GM19035 (cell line): ENCODE measurements at regions not wholly inside any gene's neighbourhood (a gene's known extent, or its start where the extent isn't known, plus 50 kb on each side); places are given as distances from the start of the nearest gene placed in this dataset.
A peak's percentile ranks its signal among the peaks of the same experiment; 100 is the strongest.

ENCODE experiments used
- ATAC-seq: cut with Tn5 transposase; IDR thresholded peaks from one replicate; pipeline ENCODE4 v1.9.1; 2021; ENCODE audit not compliant: unreplicated experiment

DNA sequence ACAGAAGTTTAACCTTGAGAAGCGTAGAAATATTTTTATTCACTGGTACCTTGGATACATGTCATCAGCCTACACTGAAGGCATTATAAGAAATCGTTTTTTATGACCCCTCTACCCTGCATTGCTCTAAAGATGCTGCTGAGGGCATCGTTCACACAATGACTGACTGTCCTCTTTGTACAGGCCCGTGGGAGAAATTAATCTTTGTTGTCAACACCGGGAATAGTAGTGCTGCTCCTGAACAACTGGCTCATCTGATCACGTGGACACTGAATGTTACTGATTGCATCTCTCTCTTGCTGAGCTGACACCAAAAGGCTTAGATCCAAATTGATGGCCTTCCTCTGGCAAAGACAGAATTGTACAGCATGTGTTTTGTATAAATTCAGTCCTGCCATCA, 157.1 kb upstream of the SMLR1 start:
- no peak for ATAC-seq

DNA sequence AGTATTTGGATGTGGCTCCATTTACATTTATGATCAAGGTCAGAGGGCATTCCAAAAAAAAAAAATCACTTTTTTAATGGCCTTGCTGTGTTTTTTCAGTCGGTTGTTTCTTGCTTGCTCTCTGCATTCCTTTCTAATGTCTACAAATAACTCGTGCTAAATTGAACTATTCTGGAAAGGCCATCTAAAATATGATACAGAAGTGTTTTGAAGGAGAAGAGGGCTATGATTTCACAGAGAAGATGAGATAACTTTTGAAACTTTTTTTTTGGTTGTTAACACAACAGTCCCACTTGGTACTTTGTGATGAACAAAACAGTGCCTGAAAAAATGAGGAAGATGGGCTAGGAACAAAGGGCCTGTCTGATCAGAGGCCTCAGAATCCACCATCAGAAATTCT, 156.1 kb upstream of the SMLR1 start:
- no peak for ATAC-seq

DNA sequence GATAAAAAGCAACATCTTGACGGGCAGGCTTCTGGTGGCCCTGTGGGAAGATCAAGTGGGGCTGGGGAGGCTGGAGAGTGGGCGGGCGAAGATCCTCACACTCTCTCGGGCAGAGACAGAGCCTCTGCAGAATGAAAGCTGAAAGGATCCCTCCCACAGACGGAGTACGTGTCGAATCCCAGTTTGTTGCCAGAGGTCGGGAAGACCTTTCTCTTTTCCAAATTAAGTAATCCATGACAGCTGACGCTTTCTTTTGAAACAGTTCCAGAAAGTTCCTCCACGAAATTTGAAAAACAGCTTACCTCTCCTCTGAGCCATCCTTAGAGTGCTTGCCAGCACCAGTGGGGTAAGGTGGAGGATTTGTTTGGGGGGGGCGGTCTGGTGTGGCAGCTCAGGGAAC, 155.6 kb upstream of the SMLR1 start:
- no peak for ATAC-seq

DNA sequence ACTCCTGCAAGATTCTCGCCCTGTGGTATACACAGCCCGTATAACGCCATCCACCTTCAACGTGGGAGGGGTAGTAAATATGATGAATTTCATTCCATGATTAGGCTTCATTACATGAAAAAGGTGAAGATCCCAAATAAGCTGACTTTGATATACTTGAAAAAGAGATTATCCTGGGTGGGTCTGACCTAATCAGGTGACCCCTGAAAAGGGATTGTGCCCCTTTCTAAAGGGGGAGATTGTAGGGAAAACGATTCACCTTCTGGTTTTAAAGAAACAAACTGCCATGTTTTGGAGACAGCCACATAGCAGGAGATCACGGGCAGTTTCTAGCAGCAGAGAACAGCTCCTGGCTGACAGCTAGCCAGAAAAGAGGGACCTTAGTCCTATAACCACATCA, 155.1 kb upstream of the SMLR1 start:
- no peak for ATAC-seq

DNA sequence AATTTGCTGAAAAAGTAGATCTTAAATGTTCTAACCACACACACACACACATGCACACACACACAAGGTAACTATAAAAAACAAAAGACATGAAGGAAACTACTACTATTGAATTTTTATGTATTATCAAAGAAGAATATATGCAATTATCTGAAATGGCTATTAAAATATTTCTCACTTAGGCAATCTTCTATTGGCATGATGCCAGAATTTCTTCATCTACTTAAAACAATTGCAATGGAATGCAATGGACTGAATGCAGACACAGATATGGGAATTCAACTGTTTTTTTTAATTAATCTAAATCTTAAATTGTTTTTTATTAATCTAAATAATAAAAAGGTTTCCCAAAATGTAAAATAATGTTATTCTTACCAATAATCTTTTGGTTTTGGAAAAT, 152.6 kb upstream of the SMLR1 start:
- no peak for ATAC-seq

DNA sequence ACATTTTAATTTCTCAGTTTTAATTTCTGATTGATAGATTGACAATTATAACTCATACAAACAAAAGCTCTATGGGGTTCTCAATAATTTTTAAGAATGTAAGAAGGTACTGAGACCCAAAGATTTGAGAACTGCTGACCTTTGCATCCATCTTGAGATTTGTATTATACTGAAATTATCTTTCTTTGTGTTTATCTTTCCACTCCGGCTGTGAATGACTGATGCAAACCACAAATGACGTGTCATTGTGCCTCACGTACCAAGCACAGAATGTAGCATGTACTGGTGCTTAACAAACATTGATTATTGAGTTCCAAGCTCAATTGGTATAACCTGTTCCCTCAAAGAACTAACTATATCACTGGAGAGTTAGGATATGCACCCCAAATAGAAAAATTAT, 152.1 kb upstream of the SMLR1 start:
- no peak for ATAC-seq

DNA sequence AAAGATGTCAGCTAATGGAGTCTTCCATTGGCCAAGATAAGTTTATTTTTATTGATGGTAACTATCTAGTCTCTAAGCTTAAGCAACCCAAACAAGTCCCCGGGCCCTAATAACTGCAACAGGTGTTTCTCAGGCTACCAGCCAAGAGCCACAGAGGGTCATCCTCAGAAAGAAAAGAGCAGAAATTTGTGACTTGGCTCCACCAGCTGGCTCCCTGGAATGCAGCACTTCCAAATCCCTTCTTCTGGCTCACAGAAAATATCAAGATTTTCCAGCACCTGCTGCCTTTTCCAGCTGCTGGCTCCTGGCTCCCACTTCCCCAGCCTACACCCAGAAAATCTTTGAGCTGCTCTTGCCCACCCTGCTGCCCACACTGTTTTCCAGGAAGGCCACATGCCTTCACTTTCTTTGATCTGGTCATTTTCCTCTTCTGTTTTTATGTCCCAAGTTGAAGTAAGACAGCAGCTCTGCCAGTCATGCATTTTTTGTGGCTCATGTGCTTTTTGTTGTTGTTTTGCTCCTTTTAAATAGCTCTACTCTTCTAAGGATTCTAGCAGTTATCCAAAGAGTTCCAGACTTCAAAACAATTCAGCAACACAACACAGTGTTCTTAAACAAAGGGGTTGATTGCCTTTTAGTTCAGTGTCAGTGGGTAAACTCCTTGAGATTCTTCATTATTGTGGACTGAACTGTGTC, 151.0 kb upstream of the SMLR1 start:
- ATAC-seq = no peak

DNA sequence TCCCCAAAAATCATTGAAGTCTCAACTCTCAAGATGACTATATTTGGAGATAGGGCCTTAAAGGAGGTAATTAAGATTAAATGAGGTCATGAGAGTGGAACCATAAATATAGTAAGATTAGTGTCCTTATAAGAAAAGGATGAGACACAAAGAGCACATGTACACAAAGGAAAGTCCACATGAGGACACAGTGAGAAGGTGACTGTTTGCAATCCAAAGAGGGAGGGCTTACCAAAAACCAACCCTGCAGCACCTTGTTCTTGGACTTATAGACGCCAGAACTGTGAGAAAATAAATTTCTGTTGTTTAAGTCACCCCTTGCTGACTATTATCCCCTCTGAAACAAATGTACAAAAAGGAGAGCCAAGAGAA, 150.4 kb upstream of the SMLR1 start:
- ATAC-seq = no peak

DNA sequence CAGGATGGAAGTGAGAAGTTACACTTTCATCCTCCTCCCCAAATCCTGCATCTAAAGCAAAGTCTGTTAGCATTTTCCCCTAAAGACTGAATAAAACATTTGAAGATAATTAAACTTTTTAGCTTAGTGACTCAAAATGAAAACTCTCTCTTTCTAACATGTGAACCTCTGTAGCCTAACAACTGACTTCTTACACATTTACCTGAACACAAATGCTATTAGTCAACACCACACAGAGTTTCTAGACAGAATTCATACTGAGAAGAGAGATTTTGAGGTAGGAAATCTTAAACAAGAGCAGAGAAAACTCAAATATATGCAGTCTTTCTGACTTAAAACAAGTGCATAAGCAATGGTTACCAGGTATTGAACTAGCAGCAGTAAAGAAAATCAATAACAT, 149.9 kb upstream of the SMLR1 start:
- ATAC-seq = no peak

DNA sequence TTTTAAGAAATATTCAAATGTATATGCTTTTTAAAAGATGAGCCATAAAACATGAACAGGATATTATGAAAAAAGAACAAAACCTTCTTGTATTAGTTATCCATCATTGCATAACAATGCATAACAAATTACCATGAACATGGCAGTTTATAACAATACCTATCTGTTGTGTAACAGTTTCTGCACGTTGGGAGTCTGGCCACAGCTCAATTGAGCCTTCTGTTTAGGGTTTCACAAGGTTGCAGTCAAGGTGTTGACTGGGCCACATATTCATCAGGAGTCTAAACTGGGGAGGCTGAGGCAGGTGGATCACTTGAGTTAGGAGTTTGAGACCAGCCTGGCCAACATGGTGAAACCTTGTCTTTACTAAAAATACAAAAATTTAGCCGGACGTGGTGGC, 149.4 kb upstream of the SMLR1 start:
- no peak for ATAC-seq

DNA sequence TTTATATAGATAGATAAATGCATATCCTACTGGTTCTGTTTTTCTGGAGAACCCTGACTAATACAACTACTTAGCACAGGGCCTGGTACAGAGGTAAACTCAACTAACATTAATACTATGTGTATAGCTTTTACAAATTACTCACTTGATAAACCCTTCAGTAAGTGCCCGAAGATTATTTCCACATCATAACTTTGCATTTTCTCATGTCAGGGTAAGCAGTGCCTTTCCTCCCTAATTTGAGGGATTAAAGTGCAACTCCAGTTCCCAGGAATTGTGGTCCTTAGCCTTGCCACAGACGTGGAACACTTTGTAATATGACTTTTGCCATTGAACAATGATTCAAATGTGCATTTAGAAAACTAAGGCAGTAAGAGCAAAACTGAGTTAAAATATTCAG, 147.5 kb upstream of the SMLR1 start:
- ATAC-seq = no peak

DNA sequence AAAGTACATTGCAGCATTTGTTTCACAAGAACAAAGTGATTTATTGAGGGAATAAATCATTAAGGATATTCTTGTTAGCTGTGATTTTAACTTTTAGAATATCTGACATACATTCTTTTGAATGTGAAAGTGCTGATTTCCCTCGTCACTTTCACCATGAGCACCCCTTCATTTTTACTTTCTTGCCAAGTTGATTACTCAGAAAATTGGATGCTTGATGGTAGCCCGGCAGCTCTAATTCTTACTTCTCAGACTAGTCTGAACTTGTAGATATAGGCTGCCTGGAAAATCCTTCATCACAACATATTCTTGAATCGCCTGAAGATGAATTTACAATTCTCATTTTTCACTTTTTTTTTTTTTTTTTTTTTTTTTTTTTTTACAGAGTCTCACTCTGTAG, 147.1 kb upstream of the SMLR1 start:
- ATAC-seq = no peak

DNA sequence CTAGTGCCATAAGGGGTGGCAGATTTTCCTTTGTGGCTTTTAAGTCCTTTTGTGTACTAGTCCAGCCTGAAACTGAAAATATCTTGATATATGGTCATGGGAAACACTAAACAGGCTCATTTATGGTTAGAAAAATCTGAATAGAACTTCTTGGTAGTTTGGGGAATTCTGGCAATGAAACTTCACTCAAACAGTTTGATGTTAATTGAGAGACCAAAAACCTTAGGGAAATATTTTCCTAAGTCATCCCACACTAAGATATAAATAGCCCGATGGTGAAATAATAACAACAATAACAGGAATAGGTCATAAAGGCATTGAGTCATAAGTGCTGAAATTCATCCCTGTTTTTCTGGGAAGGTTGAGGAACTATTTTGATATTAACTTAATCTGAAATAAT, 146.2 kb upstream of the SMLR1 start:
- no peak for ATAC-seq

DNA sequence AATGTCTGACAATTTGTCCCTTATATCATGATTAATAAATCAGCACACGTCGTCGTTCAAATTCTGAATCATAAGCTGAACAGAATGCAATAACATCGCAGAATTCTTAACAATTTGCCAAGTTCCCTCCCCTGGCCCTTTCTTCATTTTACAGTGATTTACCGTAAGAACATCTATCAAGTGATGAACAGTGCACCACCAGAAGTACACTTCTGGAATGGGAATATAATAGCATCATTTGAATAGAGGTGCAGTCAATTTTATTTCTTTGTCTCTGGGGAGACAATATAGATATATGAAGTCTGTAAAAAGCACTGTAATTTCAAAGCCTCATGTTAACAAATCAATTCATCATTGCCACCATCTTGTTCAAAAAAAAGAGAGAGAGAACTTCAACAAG, 145.1 kb upstream of the SMLR1 start:
- no peak for ATAC-seq

DNA sequence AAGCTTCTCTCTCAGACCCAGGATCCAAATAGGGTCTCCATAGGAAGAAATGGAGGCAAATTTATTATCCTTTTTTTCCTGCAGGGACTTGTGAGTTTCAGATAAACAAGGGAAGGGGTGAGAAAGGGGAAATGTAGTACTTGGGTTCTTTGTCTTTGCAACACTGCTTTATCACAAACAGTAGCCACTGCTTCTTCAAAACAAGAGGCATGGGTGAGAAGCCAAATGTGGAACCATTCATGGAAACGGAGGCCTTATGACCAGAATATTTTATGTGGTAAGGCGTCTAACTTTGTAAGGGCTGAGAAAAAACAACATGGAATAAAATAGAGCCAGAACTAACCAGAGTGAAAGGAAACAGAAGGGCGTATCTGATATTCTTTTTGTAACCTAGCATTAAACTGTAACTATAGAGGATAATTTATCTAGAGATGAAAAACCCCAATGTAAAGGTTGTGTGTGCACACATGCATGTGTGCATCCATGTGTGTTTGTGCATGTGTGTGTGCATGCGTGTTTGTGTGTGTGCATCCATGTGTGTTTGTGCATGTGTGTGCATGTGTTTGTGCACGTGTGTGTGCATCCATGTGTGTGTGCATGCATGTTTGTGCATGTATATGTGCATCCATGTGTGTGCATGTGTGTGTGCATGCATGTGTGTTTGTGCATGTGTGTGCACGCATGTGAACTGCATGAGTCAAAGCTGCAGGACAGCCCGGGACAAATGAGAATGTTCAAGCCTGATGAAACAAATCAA, 143.3 kb upstream of the SMLR1 start:
- no peak for ATAC-seq

DNA sequence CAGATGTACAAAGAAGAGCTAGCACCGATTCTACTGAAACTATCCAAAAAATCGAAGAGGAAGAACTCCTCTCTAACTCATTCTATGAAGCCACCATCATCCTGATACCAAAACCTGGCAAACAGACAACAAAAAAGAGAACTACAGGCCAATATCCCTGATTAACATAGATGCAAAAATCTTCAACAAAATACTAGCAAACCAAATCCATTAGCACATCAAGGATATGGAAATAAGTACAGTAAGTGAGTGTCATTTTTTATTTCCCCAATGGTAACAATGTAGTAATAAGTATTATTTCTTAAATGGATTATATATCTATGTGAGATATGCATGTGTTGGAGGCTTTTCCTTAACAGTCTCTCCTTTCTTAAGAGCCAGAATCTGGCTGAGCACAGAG, 134.5 kb upstream of the SMLR1 start:
- no peak for ATAC-seq

DNA sequence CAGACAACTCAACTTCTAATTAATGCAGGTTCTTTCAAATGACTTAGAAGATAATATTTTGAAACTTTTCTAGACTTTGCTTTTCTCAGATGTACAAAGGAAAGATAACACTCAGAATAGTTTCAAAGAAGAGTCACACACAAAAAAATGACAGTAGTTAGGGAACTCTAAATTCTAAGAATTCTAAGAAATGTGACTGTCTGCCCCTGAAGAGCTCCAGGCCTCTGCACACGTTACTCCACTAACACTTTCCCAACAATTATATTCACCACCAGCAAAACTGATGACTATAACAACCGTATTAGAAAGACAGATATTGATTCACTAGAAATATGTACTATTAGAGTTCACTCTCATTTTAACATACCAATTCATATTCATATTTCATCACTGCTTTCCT, 133.3 kb upstream of the SMLR1 start:
- ATAC-seq = no peak

DNA sequence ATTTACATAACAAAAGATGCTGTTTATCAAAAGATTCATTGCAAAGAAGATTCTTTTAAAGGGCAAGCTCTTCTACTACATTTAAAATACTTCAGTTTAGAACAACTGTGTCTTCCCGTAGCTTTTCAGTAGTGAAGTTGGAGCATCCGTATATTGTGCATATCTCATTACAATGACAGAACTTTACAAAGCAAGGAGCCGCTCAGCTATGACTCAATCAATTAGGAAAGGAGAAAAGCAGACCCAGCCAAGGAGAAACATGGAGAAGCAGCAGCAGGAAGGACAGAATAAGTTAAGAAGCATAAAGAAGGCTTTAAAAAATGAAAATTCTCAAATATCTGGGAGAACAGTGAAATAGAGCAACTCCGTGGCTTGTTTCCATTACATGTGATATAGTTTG, 132.6 kb upstream of the SMLR1 start:
- ATAC-seq = no peak

DNA sequence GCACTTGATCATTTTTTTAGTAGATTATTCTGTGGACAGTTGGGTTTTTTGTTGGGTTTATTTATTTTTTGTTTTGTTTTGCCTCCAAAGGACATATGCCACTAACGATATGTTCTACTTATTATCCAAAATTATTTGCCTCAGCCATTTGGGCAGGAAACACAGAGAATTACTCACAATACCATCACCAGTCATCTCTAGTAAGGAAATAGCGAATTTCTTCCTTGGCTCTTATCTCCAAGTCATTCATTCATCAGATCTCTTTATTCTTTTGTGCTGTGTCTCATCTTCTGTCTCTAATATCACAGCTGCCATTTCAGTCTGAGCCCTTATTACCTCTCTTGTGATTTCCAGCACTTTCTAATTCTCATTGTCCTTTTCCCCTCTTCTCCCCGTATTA, 130.4 kb upstream of the SMLR1 start:
- no peak for ATAC-seq

DNA sequence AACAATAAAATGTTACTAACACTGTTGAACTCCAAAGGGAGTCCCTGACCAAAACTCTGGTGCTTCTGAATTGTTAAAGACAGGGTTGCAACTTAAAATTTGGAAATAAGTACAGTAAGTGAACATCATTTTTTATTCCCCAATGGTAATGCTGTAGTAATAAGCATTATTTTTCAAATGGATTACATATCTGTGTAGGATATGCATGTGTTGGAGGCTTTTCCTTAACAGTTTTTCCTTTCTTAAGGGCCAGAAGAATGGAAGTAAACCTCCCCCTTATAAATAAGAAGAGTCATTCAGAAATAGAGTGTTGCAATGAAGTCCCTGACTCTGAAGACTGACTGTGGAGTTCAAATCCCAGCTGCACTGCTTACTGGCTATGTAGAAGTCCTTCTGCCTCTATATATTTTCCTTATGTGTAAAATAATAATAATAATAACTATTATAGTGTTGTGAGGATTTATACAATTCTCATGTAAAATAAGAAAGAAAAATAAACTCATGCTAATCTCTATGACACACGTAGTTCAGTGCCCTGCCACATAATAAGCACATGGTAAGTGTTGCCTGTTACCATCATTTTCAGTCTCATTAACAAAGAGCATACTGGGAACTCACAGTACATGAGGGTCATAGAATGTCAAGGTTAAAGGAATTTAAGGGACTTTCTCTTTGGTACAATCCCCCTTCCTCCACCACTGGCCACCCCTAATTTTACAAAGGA, 129.8 kb upstream of the SMLR1 start:
- ATAC-seq = peak; percentile 47

DNA sequence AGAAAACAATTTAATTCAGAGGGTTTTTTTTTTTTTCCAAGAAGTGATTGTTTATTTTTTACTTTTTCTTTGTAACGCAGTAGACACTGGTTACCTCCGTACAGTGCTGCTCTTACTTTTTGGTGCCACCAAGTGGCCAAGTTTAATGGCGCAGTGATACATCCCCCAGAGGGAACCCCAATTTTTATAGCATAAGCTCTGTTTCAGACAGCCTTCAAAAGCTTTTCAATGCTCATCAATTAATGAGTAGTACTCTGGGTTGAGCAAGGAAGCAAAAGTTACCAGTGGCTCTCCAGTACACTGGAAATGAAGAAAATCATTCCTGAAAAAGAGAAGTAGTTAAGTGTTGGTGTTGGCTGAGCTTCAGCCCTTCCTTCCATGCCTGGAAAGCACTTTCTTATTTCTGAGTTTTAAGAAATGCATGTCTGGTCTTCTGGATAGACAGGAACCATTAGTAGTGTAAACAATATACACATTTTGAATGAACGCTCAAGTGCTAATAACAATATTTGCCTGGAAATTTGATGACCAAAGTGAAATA, 129.1 kb upstream of the SMLR1 start:
- ATAC-seq = peak; percentile 99

DNA sequence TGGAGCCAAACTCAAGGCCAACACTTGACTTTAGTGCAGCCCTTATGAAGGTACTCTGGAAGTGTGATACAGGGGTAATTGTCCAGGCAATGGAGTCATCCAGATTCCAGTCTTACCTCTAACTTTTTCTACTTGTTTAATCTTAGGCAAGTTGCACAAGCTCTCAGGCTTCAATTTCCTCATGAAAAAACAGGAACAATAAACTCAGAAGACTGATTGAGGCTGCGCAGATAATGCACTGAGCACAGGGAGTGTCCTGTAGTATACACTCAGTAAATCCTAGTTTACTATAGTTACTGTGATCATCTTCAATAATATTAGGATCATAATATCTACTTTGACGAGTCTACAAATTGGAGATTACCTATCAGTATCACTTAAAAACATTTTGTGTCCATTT, 127.5 kb upstream of the SMLR1 start:
- ATAC-seq = no peak
